NCI-H2196 treated with DMSO at 0.1 percent for 48 hours (cell line): ENCODE measurements at regions not wholly inside any gene's neighbourhood (a gene's known extent, or its start where the extent isn't known, plus 50 kb on each side); places are given as distances from the start of the nearest gene placed in this dataset.
"Not testable (repeated sequence)": the region's sequence is repeated elsewhere in the genome, so short reads cannot be mapped to it uniquely, and the experiment has no call there.

Source experiments
- DNase-seq: peaks from one replicate; lab custom pipeline; 2025; ENCODE audit not compliant: unreplicated experiment; lab: John Stamatoyannopoulos, UW

DNA sequence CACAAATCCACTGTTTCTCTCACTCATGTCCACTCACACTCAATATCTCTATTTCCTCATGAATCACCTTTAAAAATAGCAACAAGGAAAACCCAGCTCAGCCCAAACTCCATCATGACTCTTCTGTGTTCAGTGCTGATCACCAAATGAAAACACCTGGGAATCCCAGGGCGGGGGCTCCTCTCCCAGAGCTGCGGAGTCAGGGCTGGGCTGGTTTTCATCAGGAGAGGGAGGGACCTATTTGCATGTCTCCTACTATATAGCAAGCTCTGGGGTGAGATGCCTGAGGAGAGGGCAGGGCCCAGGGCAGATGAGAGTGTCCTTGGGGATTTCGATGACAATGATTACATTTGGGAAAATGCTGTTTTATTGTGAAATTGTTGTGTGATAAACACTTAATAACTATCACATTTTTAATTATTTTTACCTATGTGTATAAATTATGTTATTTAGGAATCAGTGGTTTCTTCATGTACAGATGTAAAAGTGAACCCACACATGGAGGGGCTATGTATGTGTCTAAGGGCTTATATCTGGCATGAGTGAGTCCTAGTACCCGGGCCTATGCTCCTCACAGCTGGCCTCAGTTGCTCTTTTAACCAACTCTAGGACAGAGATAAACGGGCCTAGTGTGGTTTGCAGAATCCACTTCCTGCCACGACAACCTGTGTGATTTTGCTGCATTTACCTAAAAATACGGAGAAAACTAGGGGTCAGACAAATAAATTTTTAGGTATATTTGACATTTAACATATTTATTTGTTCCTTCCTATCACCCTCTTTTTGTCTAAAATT lies 1131.9 kb downstream of the TMEM121 start:
- not testable (repeated sequence) for DNase-seq

- not testable (repeated sequence) for DNase-seq
Observed at GRCh38 chr14:106661561-106661960, 1135.2 kb downstream of the TMEM121 start.

DNA sequence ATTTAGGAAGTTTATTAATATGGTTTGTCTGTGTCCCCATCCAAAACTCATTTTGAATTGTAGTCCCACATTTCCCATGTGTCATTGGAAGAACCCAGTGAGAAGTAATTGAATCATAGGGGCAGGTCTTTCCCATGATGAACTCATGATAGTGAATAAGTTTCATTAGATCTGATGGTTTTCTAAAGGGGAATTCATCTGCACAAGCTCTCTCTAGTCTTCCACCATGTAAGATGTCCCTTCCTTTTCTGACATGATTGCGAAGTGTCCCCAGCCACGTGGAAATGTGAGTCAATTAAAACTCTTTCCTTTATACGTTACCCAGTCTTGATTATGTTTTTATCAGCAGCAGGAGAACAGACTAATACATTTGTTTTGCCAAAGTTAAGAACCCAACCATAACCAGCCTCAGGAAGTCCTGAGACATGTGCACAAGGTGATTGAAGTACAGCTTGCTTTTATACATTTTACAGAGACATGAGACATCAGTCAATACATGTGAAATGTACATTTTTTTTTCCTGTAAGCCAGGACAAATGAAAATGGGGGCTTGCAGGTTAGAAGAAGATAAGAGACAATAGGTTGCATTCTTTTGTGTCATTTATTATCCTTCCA lies 1136.7 kb downstream of the TMEM121 start:
- no peak for DNase-seq

- DNase-seq: not testable (repeated sequence)
Observed at GRCh38 chr14:106663805-106664410, 1137.5 kb downstream of the TMEM121 start.

- DNase-seq: no peak
Observed at GRCh38 chr14:106665814-106666213, 1139.4 kb downstream of the TMEM121 start.

GRCh38 chr14:106666341-106666740 lies 1140.0 kb downstream of the TMEM121 start:
- no peak for DNase-seq

- DNase-seq: no peak
Observed at GRCh38 chr14:106670011-106670410, 1143.6 kb downstream of the TMEM121 start.

DNA sequence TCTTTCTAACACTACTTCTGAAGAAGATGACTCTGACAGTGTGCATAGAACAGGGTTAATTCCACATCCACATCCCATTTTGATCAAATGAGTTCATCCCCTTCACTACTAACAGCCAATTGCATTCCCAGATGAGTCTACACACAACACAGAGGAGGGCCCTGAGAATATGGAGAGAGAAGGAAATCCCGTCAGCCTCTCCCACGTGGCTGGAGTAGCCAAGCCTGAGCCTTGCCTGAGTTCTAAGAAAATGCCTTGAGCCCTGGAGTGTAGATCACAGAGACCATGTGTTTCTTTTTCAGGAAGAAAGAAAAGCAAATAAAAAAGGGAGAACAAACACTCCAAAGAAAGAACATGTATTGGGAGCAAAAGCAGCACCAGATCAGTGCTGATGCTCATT lies 1147.7 kb downstream of the TMEM121 start:
- DNase-seq: not testable (repeated sequence)

- DNase-seq: not testable (repeated sequence)
Observed at GRCh38 chr14:106674509-106675125, 1148.2 kb downstream of the TMEM121 start.

DNA sequence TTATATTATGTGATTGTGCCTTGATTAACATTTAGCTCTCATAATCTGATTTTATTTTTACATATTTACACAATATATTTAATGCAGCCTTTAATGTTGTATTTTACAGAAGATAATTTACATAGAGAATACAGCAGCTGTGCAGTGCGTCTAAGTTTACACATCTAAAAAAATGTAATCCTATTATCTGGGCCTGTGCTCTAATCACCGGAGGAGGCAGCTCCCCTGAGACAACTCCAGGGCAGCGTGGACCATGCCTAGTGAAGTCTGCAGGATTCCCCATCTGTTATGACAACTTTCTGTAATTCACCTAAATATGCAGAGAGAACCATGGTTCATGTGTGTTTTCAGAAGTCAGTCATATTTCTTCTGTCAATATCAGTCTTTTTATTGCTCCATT lies 1149.3 kb downstream of the TMEM121 start:
- not testable (repeated sequence) for DNase-seq

GRCh38 chr14:106679776-106680175 lies 1153.4 kb downstream of the TMEM121 start:
- no peak for DNase-seq

DNA sequence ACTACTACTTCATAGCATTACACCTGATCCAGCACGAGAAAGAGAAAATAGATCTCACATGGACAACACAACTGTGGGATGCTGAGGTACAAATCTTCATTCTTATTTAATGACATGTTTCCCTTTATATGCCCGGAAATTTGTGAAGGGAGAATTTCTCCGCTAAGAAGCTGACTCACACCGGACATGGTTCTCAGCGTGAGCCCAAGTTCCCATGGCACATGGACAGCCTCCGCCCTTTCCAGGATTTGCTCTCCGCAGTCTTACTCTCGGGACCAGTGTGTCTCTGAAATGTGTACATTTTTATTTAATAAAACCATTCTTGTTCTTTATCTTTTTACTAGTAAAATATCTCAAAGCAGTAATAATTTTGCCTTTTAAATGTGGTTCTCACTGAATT lies 1154.8 kb downstream of the TMEM121 start:
- no peak for DNase-seq

- no peak for DNase-seq
Observed at GRCh38 chr14:106681568-106681967, 1155.2 kb downstream of the TMEM121 start.

DNA sequence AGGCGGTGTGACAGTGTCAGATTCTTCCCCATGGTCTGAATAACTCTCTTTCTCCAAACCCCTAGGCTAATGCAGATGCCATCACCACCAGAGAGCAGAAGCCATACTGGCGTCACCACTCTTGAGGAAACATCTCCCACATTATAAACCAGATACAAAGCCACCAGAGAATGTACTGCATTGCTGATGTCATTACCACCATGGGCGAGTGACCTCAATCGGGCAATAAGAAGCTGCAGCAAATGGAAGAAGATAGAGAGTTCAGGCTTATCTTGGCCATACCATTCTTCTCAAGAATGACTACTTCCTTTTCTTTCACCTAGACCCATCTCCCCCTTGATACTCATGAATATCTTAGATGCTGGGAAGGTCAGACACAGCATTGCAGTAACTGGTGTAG lies 1157.2 kb downstream of the TMEM121 start:
- no peak for DNase-seq

- DNase-seq: no peak
Observed at GRCh38 chr14:106686533-106686932, 1160.2 kb downstream of the TMEM121 start.

DNA sequence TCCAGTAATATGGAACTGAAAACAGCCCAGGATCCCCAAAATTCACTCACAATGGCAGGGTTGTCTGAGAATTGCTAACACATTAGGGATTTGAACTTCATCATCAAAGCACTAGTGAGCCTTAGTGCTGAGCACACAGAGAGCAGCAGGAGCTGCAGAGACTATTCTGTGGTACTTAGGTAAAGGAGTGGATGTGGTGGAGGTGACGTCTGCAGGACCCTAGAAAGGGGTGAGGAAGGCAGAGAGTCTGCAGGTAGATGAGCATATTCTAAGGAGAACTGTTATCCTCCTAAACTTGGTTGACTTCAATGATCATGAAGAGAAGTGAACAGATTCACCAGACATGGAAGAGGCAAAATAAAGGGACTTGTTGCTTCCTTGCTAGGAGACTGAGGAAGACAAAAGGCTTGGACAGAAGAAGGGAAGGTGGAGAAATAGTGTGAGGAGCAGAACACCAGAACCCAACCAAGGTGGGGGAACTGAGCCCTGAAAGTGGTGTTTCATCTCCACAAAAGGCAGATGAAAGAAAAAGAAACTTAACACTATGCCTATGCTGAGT lies 1164.0 kb downstream of the TMEM121 start:
- DNase-seq: no peak

GRCh38 chr14:106691601-106692291 lies 1165.4 kb downstream of the TMEM121 start:
- DNase-seq: no peak

DNA sequence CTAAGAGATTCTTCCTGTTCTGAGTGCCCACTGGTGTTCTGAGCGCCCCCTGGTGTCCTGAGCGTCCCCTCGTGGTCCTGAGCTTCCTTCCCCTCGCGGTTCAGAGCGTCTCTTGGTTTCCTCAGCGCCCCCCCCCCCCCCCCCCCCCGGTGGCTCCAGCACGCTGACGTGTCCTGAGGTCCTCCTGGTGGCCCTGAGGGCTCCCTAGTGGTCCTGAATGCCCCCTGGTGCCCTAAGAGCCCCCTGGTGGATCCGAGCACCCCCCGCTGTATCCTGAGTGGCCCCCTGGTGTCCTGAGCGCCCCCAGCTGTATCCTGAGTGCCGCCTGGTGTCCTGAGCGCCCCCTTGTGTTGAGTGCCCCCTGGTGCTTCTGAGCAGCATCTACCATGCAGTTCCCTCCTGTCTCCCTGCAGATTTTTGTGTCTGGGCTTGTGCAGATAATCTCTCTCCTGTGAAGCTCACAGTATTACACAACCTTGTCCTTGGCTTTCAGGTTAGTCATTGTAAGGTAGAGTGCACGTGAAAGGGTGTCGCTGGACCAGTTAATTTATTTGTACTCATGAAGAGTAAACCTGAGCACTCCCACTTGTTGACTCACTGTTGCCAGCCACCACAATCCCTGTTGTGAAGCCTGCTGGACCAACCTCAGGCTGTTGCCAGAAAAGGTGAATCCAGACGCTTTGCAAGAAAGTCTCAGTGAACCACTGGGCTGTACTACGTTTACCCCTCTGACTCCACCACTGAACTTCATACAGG lies 1168.4 kb downstream of the TMEM121 start:
- DNase-seq: no peak

DNA sequence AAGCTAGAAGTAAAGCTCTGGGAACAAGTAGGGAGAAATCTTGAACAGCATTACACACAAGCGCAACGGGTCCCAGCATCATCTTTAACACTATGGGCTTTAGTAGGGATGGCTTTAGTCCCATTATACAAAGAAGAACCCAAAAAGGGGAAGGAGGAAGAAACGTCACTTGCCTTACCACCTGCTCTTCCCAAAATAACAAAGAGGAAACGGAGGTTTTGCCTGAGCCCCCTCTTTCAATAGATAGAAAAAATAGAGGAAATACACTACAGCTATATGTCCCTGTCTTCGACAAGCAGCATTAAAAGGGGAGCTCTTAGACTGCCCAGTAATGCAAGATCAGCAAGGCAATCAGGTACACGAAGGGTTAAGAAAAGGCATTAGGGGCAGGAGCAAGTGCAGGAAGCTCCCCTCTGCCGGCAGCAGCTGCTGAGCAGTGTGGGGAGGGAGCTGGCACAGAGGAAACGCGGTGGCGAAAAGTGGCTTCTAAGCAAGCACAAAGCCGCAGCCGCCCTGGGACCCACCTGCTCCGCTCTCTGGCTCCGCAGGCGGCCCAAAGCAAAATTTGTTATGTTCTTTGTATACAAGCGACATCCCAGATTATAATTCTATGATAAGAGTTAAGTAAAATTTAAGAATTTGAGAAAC lies 1172.4 kb downstream of the TMEM121 start:
- DNase-seq: not testable (repeated sequence)

GRCh38 chr14:106703651-106704050 lies 1177.3 kb downstream of the TMEM121 start:
- DNase-seq: not testable (repeated sequence)
